GM23338 (cell line): ENCODE measurements at regions not wholly inside any gene's neighbourhood (a gene's known extent, or its start where the extent isn't known, plus 50 kb on each side); places are given as distances from the start of the nearest gene placed in this dataset.
"Not testable (repeated sequence)": the region's sequence is repeated elsewhere in the genome, so short reads cannot be mapped to it uniquely, and the experiment has no call there.

Experiments used
- ATAC-seq: fragments of 200-7000 bp; cut with Tn5 transposase; 3 replicates; pipeline ENCODE4 v1.9.1; 2020
- DNase-seq: peaks from one replicate; pipeline ENCODE4 v3.0.0-alpha.2; 2015; ENCODE audit warnings: low spot score
- H2AFZ ChIP-seq: fragments of 200-600 bp; sonication (generic); 2 replicates; pipeline ENCODE4 v1.8.0; 2016; ENCODE audit warnings: antibody characterized with exemption, mild to moderate bottlenecking, moderate library complexity
- H3F3A ChIP-seq: fragments of 200-600 bp; sonication (generic); replicated peaks from 2 replicates; pipeline ENCODE4 v1.8.0; 2017; ENCODE audit warnings: antibody characterized with exemption, mixed run types, low read depth
- H3K27ac ChIP-seq: fragments of 200-600 bp; sonication (generic); 2 replicates; pipeline ENCODE4 v1.6.1; 2016; ENCODE audit warnings: low read depth
- H3K27me3 ChIP-seq: fragments of 200-600 bp; sonication (generic); 2 replicates; pipeline ENCODE4 v1.8.0; 2016; ENCODE audit warnings: mild to moderate bottlenecking, mixed run types, moderate library complexity; ENCODE audit not compliant: insufficient read depth
- H3K36me3 ChIP-seq: fragments of 200-600 bp; sonication (generic); 2 replicates; pipeline ENCODE4 v1.8.0; 2016; ENCODE audit warnings: mild to moderate bottlenecking; ENCODE audit not compliant: insufficient read depth
- H3K4me1 ChIP-seq: fragments of 200-600 bp; sonication (generic); 2 replicates; pipeline ENCODE4 v1.8.0; 2016; ENCODE audit warnings: mild to moderate bottlenecking, moderate library complexity; ENCODE audit not compliant: insufficient read depth
- H3K4me2 ChIP-seq: fragments of 200-600 bp; sonication (generic); 2 replicates; pipeline ENCODE4 v1.7.1; 2017; ENCODE audit warnings: mixed run types
- H3K4me3 ChIP-seq: fragments of 200-600 bp; sonication (generic); 2 replicates; pipeline ENCODE4 v1.6.1; 2016; ENCODE audit warnings: mixed run types
- H3K79me2 ChIP-seq: fragments of 200-600 bp; sonication (generic); replicated peaks from 2 replicates; pipeline ENCODE4 v1.8.0; 2017; ENCODE audit warnings: mild to moderate bottlenecking; ENCODE audit not compliant: insufficient read depth
- H3K9me2 ChIP-seq: fragments of 200-600 bp; sonication (generic); 2 replicates; pipeline ENCODE4 v1.8.0; 2017; ENCODE audit not compliant: insufficient read depth
- H4K20me1 ChIP-seq: fragments of 200-600 bp; sonication (generic); replicated peaks from 2 replicates; pipeline ENCODE4 v1.8.0; 2017; ENCODE audit warnings: mild to moderate bottlenecking; ENCODE audit not compliant: insufficient read depth
- H3K27ac Mint-ChIP-seq: 2 replicates; pipeline ENCODE4 v1.8.0; 2020; ENCODE audit warnings: inconsistent platforms, mild to moderate bottlenecking, moderate library complexity, mixed read lengths
- H3K27me3 Mint-ChIP-seq: 3 replicates; pipeline ENCODE4 v1.8.0; 2022; ENCODE audit warnings: low read depth, mild to moderate bottlenecking, moderate library complexity, mixed read lengths, inconsistent platforms; ENCODE audit not compliant: insufficient read depth, poor library complexity
- H3K36me3 Mint-ChIP-seq: 3 replicates; pipeline ENCODE4 v1.8.0; 2021; ENCODE audit warnings: low read depth, mild to moderate bottlenecking, inconsistent platforms, moderate library complexity, mixed read lengths
- H3K4me1 Mint-ChIP-seq: 3 replicates; pipeline ENCODE4 v1.8.0; 2020; ENCODE audit warnings: mild to moderate bottlenecking, inconsistent platforms, mixed read lengths
- H3K4me3 Mint-ChIP-seq: 3 replicates; pipeline ENCODE4 v1.8.0; 2021; ENCODE audit warnings: moderate library complexity, mild to moderate bottlenecking, inconsistent platforms, mixed read lengths
- H3K9me3 Mint-ChIP-seq: 3 replicates; pipeline ENCODE4 v1.8.0; 2020; ENCODE audit warnings: moderate library complexity, mild to moderate bottlenecking, inconsistent platforms, mixed read lengths
- NANOG ChIP-seq: IDR thresholded peaks from 2 replicates; pipeline ENCODE4 v1.6.1; 2016; ENCODE audit warnings: antibody characterized with exemption, borderline replicate concordance
- TF ChIP-seq, protein P1 (sequence below): fragments of 250-450 bp; sonication (Bioruptor Pico); IDR thresholded peaks from 2 replicates; pipeline ENCODE4 v1.5.0; 2020; ENCODE audit warnings: mild to moderate bottlenecking, moderate library complexity
- TF ChIP-seq, protein P2 (sequence below), 2 experiments: fragments of 200-600 bp in 1 of 2; sonication (generic) in 1 of 2; conservative IDR thresholded peaks; 2 replicates each; pipeline versions ENCODE4 v1.5.1 to v1.6.1; 2016 to 2017; ENCODE audit warnings: antibody characterized with exemption in 2 of 2, low read depth in 2 of 2, mild to moderate bottlenecking in 2 of 2, moderate library complexity in 1 of 2

DNA sequence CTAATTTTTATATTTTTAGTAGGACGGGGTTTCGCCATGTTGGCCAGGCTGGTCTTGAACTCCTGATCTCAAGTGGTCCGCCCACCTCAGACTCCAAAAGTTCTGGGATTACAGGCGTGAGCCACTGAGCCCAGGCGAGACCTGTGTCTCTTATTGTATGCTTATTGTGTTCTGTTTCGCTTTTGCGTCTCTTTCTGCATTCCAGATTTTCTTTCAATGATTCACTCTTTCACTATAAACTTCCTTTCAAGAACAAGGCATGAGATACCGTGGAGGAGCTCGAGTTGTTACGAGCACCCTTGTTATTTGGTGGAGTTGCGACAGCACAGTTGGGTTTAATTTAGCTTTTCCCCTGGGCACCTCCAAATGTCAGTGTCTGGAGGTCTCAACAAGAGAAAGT lies 366.7 kb upstream of the FAT1 start (continued):
- TF ChIP-seq, protein P1, sequence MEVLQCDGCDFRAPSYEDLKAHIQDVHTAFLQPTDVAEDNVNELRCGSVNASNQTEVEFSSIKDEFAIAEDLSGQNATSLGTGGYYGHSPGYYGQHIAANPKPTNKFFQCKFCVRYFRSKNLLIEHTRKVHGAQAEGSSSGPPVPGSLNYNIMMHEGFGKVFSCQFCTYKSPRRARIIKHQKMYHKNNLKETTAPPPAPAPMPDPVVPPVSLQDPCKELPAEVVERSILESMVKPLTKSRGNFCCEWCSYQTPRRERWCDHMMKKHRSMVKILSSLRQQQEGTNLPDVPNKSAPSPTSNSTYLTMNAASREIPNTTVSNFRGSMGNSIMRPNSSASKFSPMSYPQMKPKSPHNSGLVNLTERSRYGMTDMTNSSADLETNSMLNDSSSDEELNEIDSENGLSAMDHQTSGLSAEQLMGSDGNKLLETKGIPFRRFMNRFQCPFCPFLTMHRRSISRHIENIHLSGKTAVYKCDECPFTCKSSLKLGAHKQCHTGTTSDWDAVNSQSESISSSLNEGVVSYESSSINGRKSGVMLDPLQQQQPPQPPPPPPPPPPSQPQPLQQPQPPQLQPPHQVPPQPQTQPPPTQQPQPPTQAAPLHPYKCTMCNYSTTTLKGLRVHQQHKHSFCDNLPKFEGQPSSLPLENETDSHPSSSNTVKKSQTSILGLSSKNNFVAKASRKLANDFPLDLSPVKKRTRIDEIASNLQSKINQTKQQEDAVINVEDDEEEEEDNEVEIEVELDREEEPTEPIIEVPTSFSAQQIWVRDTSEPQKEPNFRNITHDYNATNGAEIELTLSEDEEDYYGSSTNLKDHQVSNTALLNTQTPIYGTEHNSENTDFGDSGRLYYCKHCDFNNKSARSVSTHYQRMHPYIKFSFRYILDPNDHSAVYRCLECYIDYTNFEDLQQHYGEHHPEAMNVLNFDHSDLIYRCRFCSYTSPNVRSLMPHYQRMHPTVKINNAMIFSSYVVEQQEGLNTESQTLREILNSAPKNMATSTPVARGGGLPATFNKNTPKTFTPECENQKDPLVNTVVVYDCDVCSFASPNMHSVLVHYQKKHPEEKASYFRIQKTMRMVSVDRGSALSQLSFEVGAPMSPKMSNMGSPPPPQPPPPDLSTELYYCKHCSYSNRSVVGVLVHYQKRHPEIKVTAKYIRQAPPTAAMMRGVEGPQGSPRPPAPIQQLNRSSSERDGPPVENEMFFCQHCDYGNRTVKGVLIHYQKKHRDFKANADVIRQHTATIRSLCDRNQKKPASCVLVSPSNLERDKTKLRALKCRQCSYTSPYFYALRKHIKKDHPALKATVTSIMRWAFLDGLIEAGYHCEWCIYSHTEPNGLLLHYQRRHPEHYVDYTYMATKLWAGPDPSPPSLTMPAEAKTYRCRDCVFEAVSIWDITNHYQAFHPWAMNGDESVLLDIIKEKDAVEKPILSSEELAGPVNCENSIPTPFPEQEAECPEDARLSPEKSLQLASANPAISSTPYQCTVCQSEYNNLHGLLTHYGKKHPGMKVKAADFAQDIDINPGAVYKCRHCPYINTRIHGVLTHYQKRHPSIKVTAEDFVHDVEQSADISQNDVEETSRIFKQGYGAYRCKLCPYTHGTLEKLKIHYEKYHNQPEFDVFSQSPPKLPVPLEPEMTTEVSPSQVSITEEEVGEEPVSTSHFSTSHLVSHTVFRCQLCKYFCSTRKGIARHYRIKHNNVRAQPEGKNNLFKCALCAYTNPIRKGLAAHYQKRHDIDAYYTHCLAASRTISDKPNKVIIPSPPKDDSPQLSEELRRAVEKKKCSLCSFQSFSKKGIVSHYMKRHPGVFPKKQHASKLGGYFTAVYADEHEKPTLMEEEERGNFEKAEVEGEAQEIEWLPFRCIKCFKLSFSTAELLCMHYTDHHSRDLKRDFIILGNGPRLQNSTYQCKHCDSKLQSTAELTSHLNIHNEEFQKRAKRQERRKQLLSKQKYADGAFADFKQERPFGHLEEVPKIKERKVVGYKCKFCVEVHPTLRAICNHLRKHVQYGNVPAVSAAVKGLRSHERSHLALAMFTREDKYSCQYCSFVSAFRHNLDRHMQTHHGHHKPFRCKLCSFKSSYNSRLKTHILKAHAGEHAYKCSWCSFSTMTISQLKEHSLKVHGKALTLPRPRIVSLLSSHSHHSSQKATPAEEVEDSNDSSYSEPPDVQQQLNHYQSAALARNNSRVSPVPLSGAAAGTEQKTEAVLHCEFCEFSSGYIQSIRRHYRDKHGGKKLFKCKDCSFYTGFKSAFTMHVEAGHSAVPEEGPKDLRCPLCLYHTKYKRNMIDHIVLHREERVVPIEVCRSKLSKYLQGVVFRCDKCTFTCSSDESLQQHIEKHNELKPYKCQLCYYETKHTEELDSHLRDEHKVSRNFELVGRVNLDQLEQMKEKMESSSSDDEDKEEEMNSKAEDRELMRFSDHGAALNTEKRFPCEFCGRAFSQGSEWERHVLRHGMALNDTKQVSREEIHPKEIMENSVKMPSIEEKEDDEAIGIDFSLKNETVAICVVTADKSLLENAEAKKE (CRISPR knock-in tag): no peak
- TF ChIP-seq, protein P2, sequence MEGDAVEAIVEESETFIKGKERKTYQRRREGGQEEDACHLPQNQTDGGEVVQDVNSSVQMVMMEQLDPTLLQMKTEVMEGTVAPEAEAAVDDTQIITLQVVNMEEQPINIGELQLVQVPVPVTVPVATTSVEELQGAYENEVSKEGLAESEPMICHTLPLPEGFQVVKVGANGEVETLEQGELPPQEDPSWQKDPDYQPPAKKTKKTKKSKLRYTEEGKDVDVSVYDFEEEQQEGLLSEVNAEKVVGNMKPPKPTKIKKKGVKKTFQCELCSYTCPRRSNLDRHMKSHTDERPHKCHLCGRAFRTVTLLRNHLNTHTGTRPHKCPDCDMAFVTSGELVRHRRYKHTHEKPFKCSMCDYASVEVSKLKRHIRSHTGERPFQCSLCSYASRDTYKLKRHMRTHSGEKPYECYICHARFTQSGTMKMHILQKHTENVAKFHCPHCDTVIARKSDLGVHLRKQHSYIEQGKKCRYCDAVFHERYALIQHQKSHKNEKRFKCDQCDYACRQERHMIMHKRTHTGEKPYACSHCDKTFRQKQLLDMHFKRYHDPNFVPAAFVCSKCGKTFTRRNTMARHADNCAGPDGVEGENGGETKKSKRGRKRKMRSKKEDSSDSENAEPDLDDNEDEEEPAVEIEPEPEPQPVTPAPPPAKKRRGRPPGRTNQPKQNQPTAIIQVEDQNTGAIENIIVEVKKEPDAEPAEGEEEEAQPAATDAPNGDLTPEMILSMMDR (conservative IDR thresholded peaks at IDR 0.05; ENCODE audit: low read depth in 2 of 2): no peak
- TF ChIP-seq NANOG: no peak

DNA sequence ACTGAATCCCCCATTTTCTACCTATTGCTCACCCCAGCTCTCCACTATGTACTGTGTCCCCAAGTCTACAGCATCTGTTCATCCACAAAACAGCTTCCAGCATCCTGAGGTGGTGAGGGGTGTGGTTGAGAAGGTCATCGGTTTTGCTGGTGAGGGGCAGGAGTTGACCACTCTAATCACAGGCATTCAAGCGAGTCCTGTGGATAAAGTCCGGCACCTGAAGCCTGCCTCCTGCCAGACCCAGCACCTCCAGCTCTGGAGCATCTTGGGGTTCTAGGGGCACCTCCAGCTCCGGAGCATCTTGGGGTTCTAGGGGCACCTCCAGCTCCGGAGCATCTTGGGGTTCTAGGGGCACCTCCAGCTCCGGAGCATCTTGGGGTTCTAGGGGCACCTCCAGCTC lies 367.2 kb upstream of the FAT1 start:
- H3K27ac Mint-ChIP-seq, H3F3A ChIP-seq, H3K36me3 ChIP-seq, H3K9me3 Mint-ChIP-seq, H3K79me2 ChIP-seq, H3K27ac ChIP-seq, H3K4me1 Mint-ChIP-seq, H3K27me3 ChIP-seq, H3K9me2 ChIP-seq, H4K20me1 ChIP-seq, H3K4me2 ChIP-seq, ATAC-seq, H3K36me3 Mint-ChIP-seq, H3K4me3 Mint-ChIP-seq, H3K27me3 Mint-ChIP-seq, DNase-seq, H2AFZ ChIP-seq, H3K4me3 ChIP-seq: not testable (repeated sequence)
- H3K4me1 ChIP-seq: peaks cover 12% of the 10 kb centered on the region
